BE2C (cell line): ENCODE measurements at regions not wholly inside any gene's neighbourhood (a gene's known extent, or its start where the extent isn't known, plus 50 kb on each side); places are given as distances from the start of the nearest gene placed in this dataset.

Experiments
- DNase-seq: peaks from one replicate; pipeline ENCODE4 v3.0.0-alpha.2; 2020
- H3K27me3 ChIP-seq: fragments of 250-450 bp; sonication (Bioruptor Pico); 2 replicates; pipeline ENCODE4 v1.5.1; 2020; ENCODE audit warnings: mild to moderate bottlenecking
- H3K36me3 ChIP-seq: fragments of 250-450 bp; sonication (Bioruptor Pico); 2 replicates; pipeline ENCODE4 v1.5.1; 2020; ENCODE audit warnings: mild to moderate bottlenecking
- H3K4me1 ChIP-seq: fragments of 250-450 bp; sonication (Bioruptor Pico); 2 replicates; pipeline ENCODE4 v1.5.1; 2020
- H3K4me3 ChIP-seq: 2 replicates; pipeline ENCODE4 v1.5.1; 2011; ENCODE audit warnings: low read depth, low read length
- H3K9me3 ChIP-seq: fragments of 250-450 bp; sonication (Bioruptor Pico); 2 replicates; pipeline ENCODE4 v1.5.1; 2020
- TF ChIP-seq, protein P1 (sequence below): IDR thresholded peaks from 2 replicates; pipeline ENCODE4 v1.5.1; 2012; ENCODE audit warnings: mild to moderate bottlenecking, low read depth, low read length

DNA sequence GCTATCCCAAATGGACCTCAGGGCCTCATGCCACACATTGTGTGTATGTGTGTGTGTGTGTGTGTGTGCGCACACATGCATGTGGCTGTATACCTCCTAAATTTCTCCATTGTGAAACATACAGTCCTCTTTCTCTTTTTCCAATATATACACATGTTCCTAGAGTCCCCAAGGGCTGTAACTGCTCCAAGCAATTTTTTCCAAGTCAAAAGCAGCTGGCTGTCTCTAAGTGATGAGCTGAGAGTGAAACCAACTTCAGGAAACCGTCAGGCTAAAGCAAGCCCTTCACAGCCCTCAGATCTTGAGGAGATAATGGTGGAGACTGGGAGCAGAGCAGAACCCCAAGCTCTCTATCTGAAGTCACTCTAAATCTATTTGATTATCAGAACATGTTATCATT lies 496.1 kb upstream of the DIPK2B start:
- no peak for DNase-seq
- TF ChIP-seq, protein P1, sequence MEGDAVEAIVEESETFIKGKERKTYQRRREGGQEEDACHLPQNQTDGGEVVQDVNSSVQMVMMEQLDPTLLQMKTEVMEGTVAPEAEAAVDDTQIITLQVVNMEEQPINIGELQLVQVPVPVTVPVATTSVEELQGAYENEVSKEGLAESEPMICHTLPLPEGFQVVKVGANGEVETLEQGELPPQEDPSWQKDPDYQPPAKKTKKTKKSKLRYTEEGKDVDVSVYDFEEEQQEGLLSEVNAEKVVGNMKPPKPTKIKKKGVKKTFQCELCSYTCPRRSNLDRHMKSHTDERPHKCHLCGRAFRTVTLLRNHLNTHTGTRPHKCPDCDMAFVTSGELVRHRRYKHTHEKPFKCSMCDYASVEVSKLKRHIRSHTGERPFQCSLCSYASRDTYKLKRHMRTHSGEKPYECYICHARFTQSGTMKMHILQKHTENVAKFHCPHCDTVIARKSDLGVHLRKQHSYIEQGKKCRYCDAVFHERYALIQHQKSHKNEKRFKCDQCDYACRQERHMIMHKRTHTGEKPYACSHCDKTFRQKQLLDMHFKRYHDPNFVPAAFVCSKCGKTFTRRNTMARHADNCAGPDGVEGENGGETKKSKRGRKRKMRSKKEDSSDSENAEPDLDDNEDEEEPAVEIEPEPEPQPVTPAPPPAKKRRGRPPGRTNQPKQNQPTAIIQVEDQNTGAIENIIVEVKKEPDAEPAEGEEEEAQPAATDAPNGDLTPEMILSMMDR, result no peak
- H3K4me1 ChIP-seq, result no peaks in the 10 kb centered on the region
- no peaks in the 10 kb centered on the region for H3K36me3 ChIP-seq
- no peaks in the 10 kb centered on the region for H3K27me3 ChIP-seq
- no peak overlapping the region for H3K4me3 ChIP-seq
- no peaks in the 10 kb centered on the region for H3K9me3 ChIP-seq

DNA sequence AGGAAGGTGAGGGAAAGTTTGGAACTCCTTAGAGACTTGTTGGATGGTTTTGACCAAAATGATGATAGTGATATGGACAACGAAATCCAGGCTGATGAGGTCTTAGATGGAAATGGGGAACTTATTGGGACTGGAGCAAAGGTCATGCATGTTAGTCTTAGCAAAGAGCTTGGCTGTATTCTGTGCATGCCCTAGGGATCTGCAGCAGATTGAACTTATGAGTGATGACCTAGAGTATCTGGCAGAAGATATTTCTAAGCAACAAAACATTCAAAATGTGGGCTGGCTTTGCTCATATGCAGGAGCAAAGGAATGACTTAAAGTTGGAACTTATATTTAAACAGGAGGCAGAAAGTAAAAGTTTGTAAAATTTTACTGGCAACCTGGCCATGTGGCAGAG lies 489.3 kb upstream of the DIPK2B start:
- H3K36me3 ChIP-seq, result no peaks in the 10 kb centered on the region
- no peak for DNase-seq
- TF ChIP-seq, protein P1, result no peak
- no peaks in the 10 kb centered on the region for H3K9me3 ChIP-seq
- no peaks in the 10 kb centered on the region for H3K27me3 ChIP-seq
- H3K4me3 ChIP-seq, result no peak overlapping the region
- H3K4me1 ChIP-seq, result no peaks in the 10 kb centered on the region

DNA sequence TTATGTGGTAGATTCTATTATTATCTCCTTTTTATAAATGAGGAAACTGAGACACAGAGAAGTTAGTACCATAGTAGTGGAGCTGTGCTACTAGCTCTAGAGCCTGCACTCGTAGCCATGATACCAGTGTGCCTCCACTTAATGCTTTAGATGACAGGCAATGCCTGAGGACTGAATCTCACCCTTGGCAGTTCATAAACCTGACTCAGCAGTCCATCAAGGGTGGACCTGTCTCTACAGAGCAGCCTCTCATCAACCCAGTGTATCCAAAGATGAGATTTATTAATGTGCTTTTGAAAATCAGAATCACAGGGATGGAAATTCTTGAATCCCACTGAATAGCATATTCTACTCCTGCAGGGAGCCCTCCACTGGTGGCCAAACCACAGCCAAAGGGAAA lies 483.2 kb upstream of the DIPK2B start:
- H3K27me3 ChIP-seq, result no peaks in the 10 kb centered on the region
- H3K4me3 ChIP-seq, result no peak overlapping the region
- DNase-seq, result no peak
- no peaks in the 10 kb centered on the region for H3K4me1 ChIP-seq
- H3K36me3 ChIP-seq, result no peaks in the 10 kb centered on the region
- H3K9me3 ChIP-seq, result no peaks in the 10 kb centered on the region
- TF ChIP-seq, protein P1, result no peak

- Histone ChIP-seq H3K4me1 (no peaks in the 10 kb centered on the region), H3K4me3 (no peak overlapping the region), H3K36me3 (no peaks in the 10 kb centered on the region), H3K27me3 (no peaks in the 10 kb centered on the region), H3K9me3 (no peaks in the 10 kb centered on the region)
- no peak for DNase-seq
- TF ChIP-seq, protein P1, result no peak
Observed at GRCh38 chrX:45681891-45682290, 481.2 kb upstream of the DIPK2B start.

DNA sequence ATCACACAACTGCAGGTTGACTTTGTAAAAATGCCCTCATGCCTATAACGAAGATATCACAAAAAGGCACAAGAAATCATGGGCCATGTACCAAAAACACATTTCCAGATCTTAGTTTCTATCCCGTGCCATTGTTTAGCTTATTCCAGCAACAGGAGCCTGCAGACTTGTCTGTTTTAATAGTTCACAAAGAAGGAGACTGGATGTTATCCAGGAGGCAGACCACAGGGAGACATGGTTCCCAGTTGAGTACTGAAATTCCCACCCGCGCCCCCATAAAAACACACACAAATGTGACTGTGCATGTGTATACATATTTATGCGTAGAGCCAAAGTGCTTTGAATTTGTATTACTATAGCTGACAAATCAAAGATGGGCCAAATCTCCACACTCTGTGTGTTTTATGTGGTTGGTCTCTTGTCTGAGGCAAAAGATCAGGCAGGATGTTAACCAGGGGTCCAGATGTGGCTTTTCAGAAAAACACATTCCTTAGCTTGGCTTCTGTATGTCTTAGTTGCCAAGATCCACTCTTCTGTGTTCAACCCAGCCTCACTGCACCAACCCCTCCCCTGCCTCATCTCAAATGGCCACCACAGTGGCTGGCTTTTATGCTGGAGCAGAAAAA lies 469.2 kb upstream of the DIPK2B start:
- H3K9me3 ChIP-seq, result no peaks in the 10 kb centered on the region
- no peaks in the 10 kb centered on the region for H3K27me3 ChIP-seq
- H3K4me1 ChIP-seq, result no peaks in the 10 kb centered on the region
- no peak overlapping the region for H3K4me3 ChIP-seq
- DNase-seq, result no peak
- TF ChIP-seq, protein P1, result no peak
- H3K36me3 ChIP-seq, result no peaks in the 10 kb centered on the region

DNA sequence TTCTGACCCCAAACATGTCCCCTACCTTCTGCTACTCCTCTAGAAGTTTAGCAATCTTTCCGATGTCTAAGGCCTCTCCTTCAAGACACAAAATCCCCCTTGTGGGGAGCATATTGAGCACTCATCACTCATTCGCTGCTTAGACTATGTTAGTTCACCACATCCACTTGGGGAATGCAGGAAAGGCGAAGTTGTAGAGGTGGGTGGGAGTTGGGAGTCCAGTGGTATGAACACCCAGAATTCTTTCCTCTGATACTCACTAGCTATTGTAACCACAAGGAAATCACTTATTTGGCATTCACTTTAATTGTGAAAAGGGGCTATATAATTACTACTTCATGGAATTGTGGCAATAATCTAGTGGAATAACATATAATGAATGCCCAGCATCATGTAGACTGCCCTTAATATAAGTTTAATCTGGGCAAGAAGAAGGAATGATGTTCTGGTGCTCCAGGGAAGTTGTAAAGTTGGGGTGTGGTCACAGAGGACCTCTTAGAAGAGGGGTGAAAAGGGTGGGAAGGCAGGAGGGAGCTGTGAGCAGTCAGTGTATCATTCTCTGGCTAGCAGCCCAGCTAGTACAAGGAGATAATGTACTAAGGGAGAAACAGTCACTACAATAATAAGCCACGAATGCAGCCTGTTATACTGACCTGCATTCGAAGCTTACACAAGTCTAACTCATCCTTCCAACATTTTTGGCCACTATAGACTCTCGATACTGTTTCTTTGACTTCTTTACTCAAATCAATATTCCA lies 468.2 kb upstream of the DIPK2B start:
- Histone ChIP-seq H3K9me3 (no peaks in the 10 kb centered on the region), H3K4me3 (no peak overlapping the region), H3K36me3 (no peaks in the 10 kb centered on the region), H3K4me1 (no peaks in the 10 kb centered on the region), H3K27me3 (no peaks in the 10 kb centered on the region)
- TF ChIP-seq, protein P1, result no peak
- DNase-seq, result no peak
